Omental fat pad (tissue), 3 donors: ENCODE measurements at regions not wholly inside any gene's neighbourhood (a gene's known extent, or its start where the extent isn't known, plus 50 kb on each side); places are given as distances from the start of the nearest gene placed in this dataset.

ENCODE experiments used
- ATAC-seq: fragments of 150-250 bp; one replicate; pipeline ENCODE4 v1.9.1; 2016; ENCODE audit warnings: mild to moderate bottlenecking, moderate library complexity; ENCODE audit not compliant: low FRiP score
- DNase-seq: peaks from one replicate; pipeline ENCODE4 v3.0.0-alpha.2; 2019; ENCODE audit warnings: low spot score
- CTCF ChIP-seq, 3 donors: fragments of 450-650 bp; IDR thresholded peaks; one replicate each; pipeline ENCODE4 v1.5.1; 2016 to 2017; ENCODE audit warnings: antibody characterized with exemption in 3 of 3, mild to moderate bottlenecking in 3 of 3, moderate library complexity in 2 of 3

GRCh38 chr11:13826505-13827278 is 135.8 kb upstream of the SPON1 start:
- no peak for ATAC-seq
- DNase-seq = no peak
- no peak for TF ChIP-seq CTCF (IDR thresholded peaks at IDR 0.05)

GRCh38 chr11:13831696-13832095 is 130.8 kb upstream of the SPON1 start:
- TF ChIP-seq CTCF (IDR thresholded peaks at IDR 0.05) = no peak
- DNase-seq (no peak), ATAC-seq (no peak)

- ATAC-seq (no peak), DNase-seq (no peak)
- TF ChIP-seq CTCF (IDR thresholded peaks at IDR 0.05) = no peak
Measured at GRCh38 chr11:13834463-13834862, 128.1 kb upstream of the SPON1 start.

- DNase-seq = no peak
- no peak for TF ChIP-seq CTCF (IDR thresholded peaks at IDR 0.05)
- no peak for ATAC-seq
Measured at GRCh38 chr11:13836666-13837065, 125.9 kb upstream of the SPON1 start.

DNA sequence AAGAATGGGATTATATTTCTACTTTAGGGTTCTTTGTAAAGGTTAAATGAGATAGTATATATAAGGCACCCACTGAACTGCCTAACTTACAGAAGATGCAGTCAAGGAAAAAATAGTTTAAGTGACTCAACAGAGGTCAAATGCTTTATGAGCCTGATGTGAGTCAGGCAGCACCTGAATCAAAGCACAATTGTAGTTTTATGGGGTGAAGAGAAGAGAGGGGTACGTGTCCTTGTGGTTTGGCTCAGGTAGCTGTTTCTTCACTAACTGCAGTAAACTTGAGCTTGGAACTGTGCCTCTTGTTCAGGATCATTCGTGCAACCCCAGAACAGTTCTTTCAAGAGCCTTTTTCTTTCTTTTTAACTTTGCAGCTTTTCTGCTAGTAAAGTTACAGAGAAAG is 125.2 kb upstream of the SPON1 start:
- TF ChIP-seq CTCF (IDR thresholded peaks at IDR 0.05) = no peak
- no peak for ATAC-seq
- DNase-seq = no peak

- ATAC-seq = no peak
- no peak for TF ChIP-seq CTCF (IDR thresholded peaks at IDR 0.05)
- DNase-seq = no peak
Measured at GRCh38 chr11:13841393-13841792, 121.1 kb upstream of the SPON1 start.

GRCh38 chr11:13848031-13848430 is 114.5 kb upstream of the SPON1 start:
- no peak for TF ChIP-seq CTCF (IDR thresholded peaks at IDR 0.05)
- ATAC-seq (no peak), DNase-seq (no peak)
